GM18868 (cell line): ENCODE measurements at regions not wholly inside any gene's neighbourhood (a gene's known extent, or its start where the extent isn't known, plus 50 kb on each side); places are given as distances from the start of the nearest gene placed in this dataset.

ENCODE experiments used
- ATAC-seq: cut with Tn5 transposase; IDR thresholded peaks from one replicate; pipeline ENCODE4 v1.9.1; 2021; ENCODE audit warnings: mild to moderate bottlenecking, moderate library complexity; ENCODE audit not compliant: unreplicated experiment

GRCh38 chr11:37572491-37573171 lies 974.6 kb upstream of the RAG2 start:
- no peak for ATAC-seq

GRCh38 chr11:37571246-37571645 lies 973.2 kb upstream of the RAG2 start:
- ATAC-seq: no peak

- ATAC-seq: no peak
These were observed 963.0 kb upstream of the RAG2 start for GRCh38 chr11:37560991-37561390.

- ATAC-seq: no peak
These were observed 962.3 kb upstream of the RAG2 start for GRCh38 chr11:37560346-37560745.

- no peak for ATAC-seq
These were observed 960.7 kb upstream of the RAG2 start for GRCh38 chr11:37558619-37559210.

- no peak for ATAC-seq
These were observed 960.0 kb upstream of the RAG2 start for GRCh38 chr11:37557990-37558389.

- no peak for ATAC-seq
These were observed 954.2 kb upstream of the RAG2 start for GRCh38 chr11:37552284-37552683.

- ATAC-seq: no peak
These were observed 946.5 kb upstream of the RAG2 start for GRCh38 chr11:37544491-37544890.

GRCh38 chr11:37533830-37534229 lies 935.8 kb upstream of the RAG2 start:
- no peak for ATAC-seq

GRCh38 chr11:37533087-37533486 lies 935.1 kb upstream of the RAG2 start:
- no peak for ATAC-seq

GRCh38 chr11:37532271-37532670 lies 934.2 kb upstream of the RAG2 start:
- no peak for ATAC-seq

- no peak for ATAC-seq
These were observed 929.5 kb upstream of the RAG2 start for GRCh38 chr11:37527545-37527944.

- no peak for ATAC-seq
These were observed 927.3 kb upstream of the RAG2 start for GRCh38 chr11:37525336-37525735.

- ATAC-seq: no peak
These were observed 921.7 kb upstream of the RAG2 start for GRCh38 chr11:37519781-37520180.

GRCh38 chr11:37512156-37512780 lies 914.2 kb upstream of the RAG2 start:
- ATAC-seq: no peak

GRCh38 chr11:37511425-37511933 lies 913.4 kb upstream of the RAG2 start:
- ATAC-seq: no peak

GRCh38 chr11:37509506-37509905 lies 911.5 kb upstream of the RAG2 start:
- ATAC-seq: no peak

- no peak for ATAC-seq
These were observed 908.5 kb upstream of the RAG2 start for GRCh38 chr11:37506531-37506930.

GRCh38 chr11:37505406-37505805 lies 907.4 kb upstream of the RAG2 start:
- ATAC-seq: no peak

- no peak for ATAC-seq
These were observed 906.9 kb upstream of the RAG2 start for GRCh38 chr11:37504921-37505320.

GRCh38 chr11:37504060-37504611 lies 906.1 kb upstream of the RAG2 start:
- ATAC-seq: peak; percentile 90
